Stimulated activated CD4-positive, alpha-beta T cell treated with anti-CD3 and anti-CD28 coated beads, Interleukin-12 subunit alpha, Interleukin-12 subunit beta, amount 100 ng/mL, for 48 hours (primary cell): ENCODE measurements at regions not wholly inside any gene's neighbourhood (a gene's known extent, or its start where the extent isn't known, plus 50 kb on each side); places are given as distances from the start of the nearest gene placed in this dataset.

ENCODE experiments used
- DNase-seq, 3 donors: peaks; one replicate each; pipeline ENCODE4 v3.0.0-alpha.2; 2020; ENCODE audit warnings: low read depth in 2 of 3, low spot score in 1 of 3

- DNase-seq, result no peak
Observed at GRCh38 chr7:119374436-119374835, 898.5 kb upstream of the KCND2 start.

GRCh38 chr7:119377861-119378260, 895.1 kb upstream of the KCND2 start:
- DNase-seq, result no peak

GRCh38 chr7:119382726-119383125, 890.2 kb upstream of the KCND2 start:
- DNase-seq, result no peak

GRCh38 chr7:119395024-119395423, 878.0 kb upstream of the KCND2 start:
- DNase-seq, result no peak

GRCh38 chr7:119397156-119397555, 875.8 kb upstream of the KCND2 start:
- no peak for DNase-seq

- no peak for DNase-seq
Observed at GRCh38 chr7:119408596-119408995, 864.4 kb upstream of the KCND2 start.

GRCh38 chr7:119413314-119413805, 859.6 kb upstream of the KCND2 start:
- DNase-seq, result no peak

GRCh38 chr7:119415682-119416081, 857.3 kb upstream of the KCND2 start:
- no peak for DNase-seq

- DNase-seq, result no peak
Observed at GRCh38 chr7:119421657-119422056, 851.3 kb upstream of the KCND2 start.

- DNase-seq, result no peak
Observed at GRCh38 chr7:119436882-119437281, 836.1 kb upstream of the KCND2 start.

- DNase-seq, result no peak
Observed at GRCh38 chr7:119438315-119438714, 834.7 kb upstream of the KCND2 start.

- DNase-seq, result no peak
Observed at GRCh38 chr7:119439192-119439591, 833.8 kb upstream of the KCND2 start.

- no peak for DNase-seq
Observed at GRCh38 chr7:119452401-119452800, 820.6 kb upstream of the KCND2 start.

GRCh38 chr7:119465798-119466305, 807.1 kb upstream of the KCND2 start:
- DNase-seq, result no peak

GRCh38 chr7:119472408-119473038, 800.5 kb upstream of the KCND2 start:
- no peak for DNase-seq

GRCh38 chr7:119482209-119482608, 790.8 kb upstream of the KCND2 start:
- DNase-seq, result no peak

- no peak for DNase-seq
Observed at GRCh38 chr7:119482671-119483070, 790.3 kb upstream of the KCND2 start.

- DNase-seq, result no peak
Observed at GRCh38 chr7:119483364-119483763, 789.6 kb upstream of the KCND2 start.

GRCh38 chr7:119514326-119514725, 758.6 kb upstream of the KCND2 start:
- DNase-seq, result no peak

GRCh38 chr7:119515214-119515613, 757.8 kb upstream of the KCND2 start:
- DNase-seq, result no peak

- DNase-seq, result no peak
Observed at GRCh38 chr7:119515962-119516361, 757.0 kb upstream of the KCND2 start.

GRCh38 chr7:119522263-119522662, 750.7 kb upstream of the KCND2 start:
- DNase-seq, result no peak

GRCh38 chr7:119522698-119523097, 750.3 kb upstream of the KCND2 start:
- DNase-seq, result no peak
